Upper lobe of left lung (tissue), 4 donors: ENCODE measurements at regions not wholly inside any gene's neighbourhood (a gene's known extent, or its start where the extent isn't known, plus 50 kb on each side); places are given as distances from the start of the nearest gene placed in this dataset.

ENCODE experiments used
- CTCF ChIP-seq, 6 experiments: fragments of 450-650 bp in 4 of 6; fragments of 200-600 bp in 2 of 6; sonication (generic) in 2 of 6; IDR thresholded peaks; one replicate each; pipeline ENCODE4 v1.5.1; 2016 to 2019; ENCODE audit warnings: antibody characterized with exemption in 6 of 6
- POLR2A ChIP-seq, 4 donors: fragments of 450-650 bp; IDR thresholded peaks; one replicate each; pipeline ENCODE4 v1.5.1; 2016 to 2017; ENCODE audit warnings: antibody characterized with exemption in 4 of 4, mild to moderate bottlenecking in 2 of 4
- POLR2AphosphoS5 ChIP-seq, 2 donors: sonication (generic); formaldehyde crosslinking; IDR thresholded peaks; one replicate each; pipeline ENCODE4 v1.5.1; 2017; ENCODE audit warnings: antibody characterized with exemption in 2 of 2

GRCh38 chr10:62627983-62628382 lies 176.5 kb upstream of the ADO start:
- TF ChIP-seq CTCF (IDR thresholded peaks at IDR 0.05) (no peak), POLR2AphosphoS5 (IDR thresholded peaks at IDR 0.05) (no peak), POLR2A (IDR thresholded peaks at IDR 0.05) (no peak)
